Spleen (tissue), 7 donors: ENCODE measurements at regions not wholly inside any gene's neighbourhood (a gene's known extent, or its start where the extent isn't known, plus 50 kb on each side); places are given as distances from the start of the nearest gene placed in this dataset.

ENCODE experiments used
- POLR2A ChIP-seq, 3 donors: fragments of 450-650 bp; IDR thresholded peaks; one replicate each; pipeline ENCODE4 v1.5.1; 2017; ENCODE audit warnings: antibody characterized with exemption in 3 of 3, mild to moderate bottlenecking in 1 of 3
- POLR2AphosphoS5 ChIP-seq, 3 donors: sonication (generic); formaldehyde crosslinking; IDR thresholded peaks; one replicate each; pipeline ENCODE4 v1.5.1; 2017; ENCODE audit warnings: antibody characterized with exemption in 3 of 3
- TF ChIP-seq, protein P1 (sequence below), 11 experiments: fragments of 200-600 bp in 7 of 11; fragments of 450-650 bp in 4 of 11; sonication (generic) in 4 of 11; IDR thresholded peaks in 8 of 11; conservative IDR thresholded peaks in 3 of 11; 1 replicate in 7 of 11; 2 replicates in 4 of 11; pipeline versions ENCODE4 v1.4.0 to v1.8.0; 2016 to 2021; ENCODE audit warnings: antibody characterized with exemption in 11 of 11, inconsistent platforms in 4 of 11, mild to moderate bottlenecking in 1 of 11
- donor health status: DM: no; HTN: no; CAD: no; lungs with moderate emphysema.
- donor health status: DM: no; HTN: no; CAD: no.
- donor health status: DM: no; HTN: no; CAD: no.

DNA sequence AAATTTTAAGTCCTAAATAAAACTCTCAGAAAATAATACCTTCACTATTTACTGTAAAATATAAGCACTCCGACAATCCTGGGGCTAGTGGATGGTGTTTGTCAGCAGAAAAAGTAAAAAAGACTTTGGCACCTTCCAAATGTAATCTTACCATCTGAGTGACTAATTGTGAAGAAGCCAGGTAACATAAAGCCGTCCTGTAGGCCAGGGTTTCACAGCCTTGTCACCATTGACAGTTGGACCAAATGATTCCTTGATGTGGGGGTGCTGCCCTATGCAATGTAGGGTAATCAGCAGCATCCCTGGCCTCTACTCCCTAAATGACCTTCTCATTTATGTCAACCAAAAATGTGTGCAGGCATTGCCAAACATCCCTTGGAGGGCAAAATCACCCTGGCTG lies 87.2 kb downstream of the CAPZA3 start:
- TF ChIP-seq, protein P1, sequence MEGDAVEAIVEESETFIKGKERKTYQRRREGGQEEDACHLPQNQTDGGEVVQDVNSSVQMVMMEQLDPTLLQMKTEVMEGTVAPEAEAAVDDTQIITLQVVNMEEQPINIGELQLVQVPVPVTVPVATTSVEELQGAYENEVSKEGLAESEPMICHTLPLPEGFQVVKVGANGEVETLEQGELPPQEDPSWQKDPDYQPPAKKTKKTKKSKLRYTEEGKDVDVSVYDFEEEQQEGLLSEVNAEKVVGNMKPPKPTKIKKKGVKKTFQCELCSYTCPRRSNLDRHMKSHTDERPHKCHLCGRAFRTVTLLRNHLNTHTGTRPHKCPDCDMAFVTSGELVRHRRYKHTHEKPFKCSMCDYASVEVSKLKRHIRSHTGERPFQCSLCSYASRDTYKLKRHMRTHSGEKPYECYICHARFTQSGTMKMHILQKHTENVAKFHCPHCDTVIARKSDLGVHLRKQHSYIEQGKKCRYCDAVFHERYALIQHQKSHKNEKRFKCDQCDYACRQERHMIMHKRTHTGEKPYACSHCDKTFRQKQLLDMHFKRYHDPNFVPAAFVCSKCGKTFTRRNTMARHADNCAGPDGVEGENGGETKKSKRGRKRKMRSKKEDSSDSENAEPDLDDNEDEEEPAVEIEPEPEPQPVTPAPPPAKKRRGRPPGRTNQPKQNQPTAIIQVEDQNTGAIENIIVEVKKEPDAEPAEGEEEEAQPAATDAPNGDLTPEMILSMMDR (IDR thresholded peaks at IDR 0.05 in 8 of 11, conservative IDR thresholded peaks at IDR 0.05 in 3 of 11): no peak
- no peak for TF ChIP-seq POLR2A (IDR thresholded peaks at IDR 0.05)
- TF ChIP-seq POLR2AphosphoS5 (IDR thresholded peaks at IDR 0.05): no peak
